ENCODE measurements at regions not wholly inside any gene's neighbourhood (a gene's known extent, or its start where the extent isn't known, plus 50 kb on each side); places are given as distances from the start of the nearest gene placed in this dataset.

GRCh38 chr21:15552914-15553494, 176.8 kb upstream of the USP25 start:
- Histone ChIP-seq H3K27me3 (no peaks in the 10 kb centered on the region), H3K27ac (no peak overlapping the region), H3K36me3 (no peaks in the 10 kb centered on the region), H3K4me3 (no peak overlapping the region), H3K9me3 (no peaks in the 10 kb centered on the region), H3K4me1 (no peaks in the 10 kb centered on the region)
- TF ChIP-seq POLR2A (IDR thresholded peaks at IDR 0.05) = no peak
- TF ChIP-seq CTCF (IDR thresholded peaks at IDR 0.05) = peak in 1 of 3 experiments; percentile 37
- no peak for TF ChIP-seq POLR2AphosphoS5 (IDR thresholded peaks at IDR 0.05; ENCODE audit: insufficient read depth in 1 of 2, low read depth in 1 of 2)
- no peak for DNase-seq (ENCODE audit: extremely low spot score in 2 of 2)
- intact Hi-C loops (cut with DNase I) = no loop called here

DNA sequence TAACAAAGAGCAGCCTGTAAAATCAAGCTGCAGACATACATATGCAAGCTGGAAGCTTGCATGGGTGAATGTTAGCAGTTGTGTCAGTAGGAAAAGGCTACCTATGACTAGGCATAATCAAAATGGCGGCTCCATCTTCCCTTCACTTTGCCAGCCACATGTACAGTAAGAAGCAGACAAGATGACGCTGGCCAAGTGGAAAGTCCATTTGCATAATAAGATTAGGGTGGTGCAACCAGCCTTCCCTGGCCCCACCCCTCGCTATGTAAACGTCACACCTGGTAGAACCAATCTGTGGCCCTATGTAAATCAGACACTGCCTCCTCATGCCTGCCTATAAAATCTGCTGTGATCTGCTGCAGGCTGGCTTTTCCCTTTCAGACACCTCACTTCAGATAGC, 171.9 kb upstream of the USP25 start:
- no peaks in the 10 kb centered on the region for H3K27me3 ChIP-seq
- H3K4me1 ChIP-seq = no peaks in the 10 kb centered on the region
- intact Hi-C loops (cut with DNase I) = no loop called here
- no peak for DNase-seq (ENCODE audit: extremely low spot score in 2 of 2)
- TF ChIP-seq CTCF (IDR thresholded peaks at IDR 0.05) = no peak
- no peak for TF ChIP-seq POLR2A (IDR thresholded peaks at IDR 0.05)
- no peak for TF ChIP-seq POLR2AphosphoS5 (IDR thresholded peaks at IDR 0.05; ENCODE audit: insufficient read depth in 1 of 2, low read depth in 1 of 2)
- H3K9me3 ChIP-seq = no peaks in the 10 kb centered on the region
- no peak overlapping the region for H3K4me3 ChIP-seq
- no peaks in the 10 kb centered on the region for H3K36me3 ChIP-seq
- H3K27ac ChIP-seq = no peak overlapping the region

DNA sequence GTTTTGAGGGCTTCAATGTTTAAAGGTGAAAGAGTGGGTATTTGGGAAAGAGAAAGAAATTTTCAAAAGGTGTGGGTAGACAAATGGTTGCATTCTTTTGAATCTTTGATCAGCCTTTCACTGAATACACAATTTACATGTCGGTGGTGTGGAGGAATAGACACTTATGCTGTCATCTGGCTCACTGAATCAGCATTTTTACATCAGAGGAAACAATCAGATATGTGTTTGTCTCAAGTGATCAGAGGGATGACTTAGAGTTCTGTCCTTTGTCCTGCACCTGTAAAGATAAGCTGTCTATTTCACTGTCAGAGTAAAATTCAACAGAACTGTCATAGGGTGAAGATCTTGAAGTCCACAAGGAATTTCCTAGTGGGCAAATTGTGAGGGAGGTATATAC, 170.9 kb upstream of the USP25 start:
- no peak overlapping the region for H3K27ac ChIP-seq
- no peaks in the 10 kb centered on the region for H3K4me1 ChIP-seq
- H3K27me3 ChIP-seq = no peaks in the 10 kb centered on the region
- no peaks in the 10 kb centered on the region for H3K36me3 ChIP-seq
- DNase-seq (ENCODE audit: extremely low spot score in 2 of 2) = no peak
- intact Hi-C loops (cut with DNase I) = no loop called here
- H3K4me3 ChIP-seq = no peak overlapping the region
- no peak for TF ChIP-seq POLR2AphosphoS5 (IDR thresholded peaks at IDR 0.05; ENCODE audit: insufficient read depth in 1 of 2, low read depth in 1 of 2)
- no peak for TF ChIP-seq POLR2A (IDR thresholded peaks at IDR 0.05)
- TF ChIP-seq CTCF (IDR thresholded peaks at IDR 0.05) = no peak
- H3K9me3 ChIP-seq = no peaks in the 10 kb centered on the region

DNA sequence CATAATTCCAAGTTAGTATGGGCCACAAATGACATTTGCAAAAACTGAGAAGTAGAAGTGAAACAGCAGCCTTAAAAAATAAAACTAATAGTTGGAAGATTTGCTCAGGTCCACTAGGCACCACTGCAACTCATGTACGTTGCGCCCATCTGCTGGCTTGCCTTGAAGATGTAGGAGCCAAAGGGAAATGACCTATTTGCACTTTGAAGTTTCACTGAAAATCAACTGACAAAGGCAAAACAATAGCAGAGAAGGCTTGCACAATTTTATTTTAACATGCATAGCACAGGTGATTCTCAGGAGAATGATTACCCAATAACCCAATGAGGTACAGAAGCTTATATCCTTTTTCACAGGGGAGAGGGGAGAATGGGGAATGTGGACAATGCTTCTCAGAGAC, 170.1 kb upstream of the USP25 start:
- H3K27me3 ChIP-seq = no peaks in the 10 kb centered on the region
- no peaks in the 10 kb centered on the region for H3K9me3 ChIP-seq
- no peak for DNase-seq (ENCODE audit: extremely low spot score in 2 of 2)
- no peak overlapping the region for H3K27ac ChIP-seq
- H3K36me3 ChIP-seq = no peaks in the 10 kb centered on the region
- no peak overlapping the region for H3K4me3 ChIP-seq
- TF ChIP-seq CTCF (IDR thresholded peaks at IDR 0.05) (no peak), POLR2A (IDR thresholded peaks at IDR 0.05) (no peak), POLR2AphosphoS5 (IDR thresholded peaks at IDR 0.05; ENCODE audit: insufficient read depth in 1 of 2, low read depth in 1 of 2) (no peak)
- H3K4me1 ChIP-seq = no peaks in the 10 kb centered on the region
- intact Hi-C loops (cut with DNase I) = no loop called here

- TF ChIP-seq CTCF (IDR thresholded peaks at IDR 0.05) = no peak
- TF ChIP-seq POLR2AphosphoS5 (IDR thresholded peaks at IDR 0.05; ENCODE audit: insufficient read depth in 1 of 2, low read depth in 1 of 2) = no peak
- no peak for TF ChIP-seq POLR2A (IDR thresholded peaks at IDR 0.05)
- no peak overlapping the region for H3K27ac ChIP-seq
- intact Hi-C loops (cut with DNase I) = no loop called here
- no peaks in the 10 kb centered on the region for H3K9me3 ChIP-seq
- H3K27me3 ChIP-seq = no peaks in the 10 kb centered on the region
- no peak overlapping the region for H3K4me3 ChIP-seq
- H3K36me3 ChIP-seq = no peaks in the 10 kb centered on the region
- no peaks in the 10 kb centered on the region for H3K4me1 ChIP-seq
- DNase-seq (ENCODE audit: extremely low spot score in 2 of 2) = no peak
These were observed 169.3 kb upstream of the USP25 start for GRCh38 chr21:15560383-15561056.

All from vagina (tissue), 2 donors.